MM.1S (cell line): ENCODE measurements at regions not wholly inside any gene's neighbourhood (a gene's known extent, or its start where the extent isn't known, plus 50 kb on each side); places are given as distances from the start of the nearest gene placed in this dataset.

Experiments
- DNase-seq: peaks from one replicate; pipeline ENCODE4 v3.0.0-alpha.2; 2015
- H2AFZ ChIP-seq: fragments of 300-600 bp; sonication (generic); 2 replicates; pipeline ENCODE4 v1.6.0; 2016; ENCODE audit warnings: antibody characterized with exemption, low read length
- H3F3A ChIP-seq: fragments of 300-600 bp; sonication (generic); 2 replicates; pipeline ENCODE4 v1.6.1; 2016; ENCODE audit warnings: mild to moderate bottlenecking, antibody characterized with exemption, low read length, moderate library complexity, mixed read lengths; ENCODE audit not compliant: insufficient read depth
- H3K27ac ChIP-seq: fragments of 300-600 bp; sonication (generic); 2 replicates; pipeline ENCODE4 v1.5.1; 2016; ENCODE audit warnings: mild to moderate bottlenecking, low read length
- H3K27me3 ChIP-seq: fragments of 300-600 bp; sonication (generic); replicated peaks from 2 replicates; pipeline ENCODE4 v1.6.0; 2016; ENCODE audit warnings: low read length; ENCODE audit not compliant: insufficient read depth
- H3K36me3 ChIP-seq: fragments of 300-600 bp; sonication (generic); replicated peaks from 2 replicates; pipeline ENCODE4 v1.6.1; 2016; ENCODE audit warnings: mild to moderate bottlenecking, low read length, mixed read lengths; ENCODE audit not compliant: insufficient read depth
- H3K4me1 ChIP-seq: fragments of 300-600 bp; sonication (generic); 2 replicates; pipeline ENCODE4 v1.6.1; 2016; ENCODE audit warnings: low read length, mixed read lengths
- H3K4me2 ChIP-seq: fragments of 300-600 bp; sonication (generic); 2 replicates; pipeline ENCODE4 v1.6.0; 2016; ENCODE audit warnings: low read depth, low read length
- H3K4me3 ChIP-seq: fragments of 300-600 bp; sonication (generic); 2 replicates; pipeline ENCODE4 v1.5.1; 2016; ENCODE audit warnings: low read length, mixed read lengths
- H3K79me2 ChIP-seq: fragments of 300-600 bp; sonication (generic); 2 replicates; pipeline ENCODE4 v1.6.1; 2016; ENCODE audit warnings: mixed run types, low read length, mixed read lengths
- H3K9ac ChIP-seq: fragments of 300-600 bp; sonication (generic); 2 replicates; pipeline ENCODE4 v1.6.1; 2016; ENCODE audit warnings: low read length, mixed read lengths
- H3K9me2 ChIP-seq: fragments of 300-600 bp; sonication (generic); replicated peaks from 2 replicates; pipeline ENCODE4 v1.6.1; 2016; ENCODE audit warnings: mild to moderate bottlenecking, low read length, mixed read lengths; ENCODE audit not compliant: insufficient read depth
- H3K9me3 ChIP-seq: fragments of 300-600 bp; sonication (generic); replicated peaks from 2 replicates; pipeline ENCODE4 v1.6.1; 2016; ENCODE audit warnings: mild to moderate bottlenecking, low read length, mixed read lengths; ENCODE audit not compliant: insufficient read depth
- H4K20me1 ChIP-seq: fragments of 300-600 bp; sonication (generic); 2 replicates; pipeline ENCODE4 v1.6.1; 2016; ENCODE audit warnings: mild to moderate bottlenecking, low read length, moderate library complexity, mixed read lengths; ENCODE audit not compliant: insufficient read depth
- CTCF ChIP-seq: fragments of 300-600 bp; sonication (generic); IDR thresholded peaks from 2 replicates; pipeline ENCODE4 v1.5.1; 2016; ENCODE audit warnings: antibody characterized with exemption, low read length, mixed read lengths
- EZH2 ChIP-seq: fragments of 300-600 bp; sonication (generic); optimal IDR thresholded peaks from 2 replicates; pipeline ENCODE3; 2017; ENCODE audit warnings: low read depth, mild to moderate bottlenecking, antibody characterized with exemption, low read length, mixed read lengths
- EZH2phosphoT487 ChIP-seq: fragments of 300-600 bp; sonication (generic); IDR thresholded peaks from 2 replicates; pipeline ENCODE4 v1.6.1; 2018; ENCODE audit warnings: antibody characterized with exemption, low read length

DNA sequence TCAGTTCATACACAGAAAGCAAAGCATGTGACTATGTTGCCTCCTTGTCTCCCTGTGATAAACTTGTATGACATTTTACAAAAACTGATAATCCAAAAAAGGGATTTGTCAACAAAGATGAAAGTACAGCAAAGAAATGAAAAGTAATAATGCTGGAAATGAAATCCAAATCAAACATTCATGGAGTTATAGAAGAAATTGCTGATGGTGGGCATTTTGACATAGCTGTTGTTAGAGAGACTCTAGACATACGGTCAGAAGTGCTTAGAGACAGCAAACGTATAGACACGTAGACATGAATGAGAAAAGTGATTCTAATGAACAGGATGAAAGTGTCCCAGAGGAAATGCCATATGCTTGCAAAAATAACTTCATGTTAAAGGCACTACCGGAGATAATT, 186.9 kb upstream of the RGMB start:
- Histone ChIP-seq H3K36me3 (no peaks in the 10 kb centered on the region), H4K20me1 (no peaks in the 10 kb centered on the region), H3K79me2 (no peaks in the 10 kb centered on the region), H3K9ac (no peak overlapping the region), H3K4me3 (no peak overlapping the region), H3K9me2 (no peaks in the 10 kb centered on the region), H2AFZ (no peak overlapping the region), H3K9me3 (no peaks in the 10 kb centered on the region), H3K27me3 (no peaks in the 10 kb centered on the region), H3K27ac (no peak overlapping the region), H3K4me2 (no peak overlapping the region), H3F3A (no peaks in the 10 kb centered on the region), H3K4me1 (no peaks in the 10 kb centered on the region)
- DNase-seq: no peak
- TF ChIP-seq EZH2phosphoT487 (no peak), CTCF (no peak), EZH2 (no peak)

DNA sequence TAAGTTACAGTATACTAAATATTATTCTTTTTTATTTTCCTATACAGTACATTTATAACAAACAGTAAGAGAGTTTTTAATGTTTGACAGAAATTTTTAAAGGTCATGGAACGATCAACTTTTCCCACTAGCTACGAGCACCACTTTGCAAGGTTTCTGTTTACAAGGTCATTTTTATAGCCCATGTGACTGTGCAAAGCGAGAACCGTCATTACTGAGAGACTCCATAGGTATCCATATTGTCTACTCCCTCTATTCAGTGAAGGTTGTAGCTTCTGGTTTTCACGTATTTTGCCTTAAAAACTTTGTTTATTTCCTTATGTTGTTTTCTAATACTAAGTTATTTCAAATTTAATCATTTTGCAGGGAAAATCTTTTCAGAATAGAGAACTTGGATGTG, 186.3 kb upstream of the RGMB start:
- no peaks in the 10 kb centered on the region for H3F3A ChIP-seq
- TF ChIP-seq EZH2 (no peak), CTCF (no peak), EZH2phosphoT487 (no peak)
- H3K4me2 ChIP-seq: no peak overlapping the region
- no peak overlapping the region for H3K9ac ChIP-seq
- no peaks in the 10 kb centered on the region for H3K27me3 ChIP-seq
- no peak overlapping the region for H2AFZ ChIP-seq
- H3K79me2 ChIP-seq: no peaks in the 10 kb centered on the region
- H3K36me3 ChIP-seq: no peaks in the 10 kb centered on the region
- H3K9me2 ChIP-seq: no peaks in the 10 kb centered on the region
- H3K27ac ChIP-seq: no peak overlapping the region
- H3K4me3 ChIP-seq: no peak overlapping the region
- no peak for DNase-seq
- H3K4me1 ChIP-seq: no peaks in the 10 kb centered on the region
- H4K20me1 ChIP-seq: no peaks in the 10 kb centered on the region
- H3K9me3 ChIP-seq: no peaks in the 10 kb centered on the region

DNA sequence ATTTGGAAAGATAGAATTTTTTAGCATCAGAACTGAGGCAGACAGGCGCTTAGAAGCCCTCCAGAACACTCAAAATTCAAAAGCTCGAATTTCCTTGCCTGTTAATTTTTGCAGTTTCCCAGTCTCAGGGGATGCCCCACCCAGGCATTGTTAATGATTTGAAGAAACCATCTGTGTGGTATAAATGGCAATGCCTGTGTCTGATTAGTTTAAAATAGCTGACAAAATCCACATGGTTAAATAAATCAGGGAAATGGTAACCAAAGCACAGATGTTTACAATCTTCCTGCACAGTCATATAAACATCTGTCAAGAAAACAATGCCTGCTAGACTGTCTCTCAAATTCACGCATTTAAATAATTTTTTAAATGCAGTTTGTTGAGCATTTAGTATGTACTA, 185.2 kb upstream of the RGMB start:
- Histone ChIP-seq H3K9me2 (no peaks in the 10 kb centered on the region), H3K9me3 (no peaks in the 10 kb centered on the region), H3K9ac (no peak overlapping the region), H3K36me3 (no peaks in the 10 kb centered on the region), H2AFZ (no peak overlapping the region), H3K27me3 (no peaks in the 10 kb centered on the region), H3K4me1 (no peaks in the 10 kb centered on the region), H3K4me3 (no peak overlapping the region), H4K20me1 (no peaks in the 10 kb centered on the region), H3F3A (no peaks in the 10 kb centered on the region), H3K27ac (no peak overlapping the region), H3K4me2 (no peak overlapping the region), H3K79me2 (no peaks in the 10 kb centered on the region)
- no peak for DNase-seq
- TF ChIP-seq EZH2: no peak

- Histone ChIP-seq H3K9me2 (no peaks in the 10 kb centered on the region), H3K9ac (no peak overlapping the region), H3K27ac (no peak overlapping the region), H3K9me3 (no peaks in the 10 kb centered on the region), H3K4me3 (no peak overlapping the region), H3K27me3 (no peaks in the 10 kb centered on the region), H3K36me3 (no peaks in the 10 kb centered on the region), H3K4me2 (no peak overlapping the region), H4K20me1 (no peaks in the 10 kb centered on the region), H2AFZ (no peak overlapping the region), H3K79me2 (no peaks in the 10 kb centered on the region), H3K4me1 (no peaks in the 10 kb centered on the region), H3F3A (no peaks in the 10 kb centered on the region)
- no peak for DNase-seq
- TF ChIP-seq EZH2phosphoT487: no peak
Measured at GRCh38 chr5:98593418-98593817, 180.0 kb upstream of the RGMB start.
